GM23248 (cell line): ENCODE measurements at regions not wholly inside any gene's neighbourhood (a gene's known extent, or its start where the extent isn't known, plus 50 kb on each side); places are given as distances from the start of the nearest gene placed in this dataset.

Experiments used
- DNase-seq: peaks from one replicate; pipeline ENCODE4 v3.0.0-alpha.2; 2015
- H2AFZ ChIP-seq: fragments of 200-600 bp; sonication (generic); 2 replicates; pipeline ENCODE4 v1.6.1; 2016; ENCODE audit warnings: antibody characterized with exemption
- H3F3A ChIP-seq: fragments of 200-600 bp; sonication (generic); 2 replicates; pipeline ENCODE4 v1.6.1; 2016; ENCODE audit warnings: mild to moderate bottlenecking, antibody characterized with exemption, mixed run types; ENCODE audit not compliant: insufficient read depth
- H3K27ac ChIP-seq: fragments of 200-600 bp; sonication (generic); 2 replicates; pipeline ENCODE4 v1.5.1; 2016; ENCODE audit warnings: mild to moderate bottlenecking
- H3K27me3 ChIP-seq: fragments of 200-600 bp; sonication (generic); replicated peaks from 2 replicates; pipeline ENCODE4 v1.6.1; 2016; ENCODE audit warnings: mild to moderate bottlenecking; ENCODE audit not compliant: insufficient read depth
- H3K36me3 ChIP-seq: fragments of 200-600 bp; sonication (generic); 2 replicates; pipeline ENCODE4 v1.6.1; 2016; ENCODE audit warnings: low read depth, mild to moderate bottlenecking
- H3K4me1 ChIP-seq: fragments of 200-600 bp; sonication (generic); 2 replicates; pipeline ENCODE4 v1.6.1; 2016; ENCODE audit warnings: mild to moderate bottlenecking; ENCODE audit not compliant: insufficient read depth
- H3K4me2 ChIP-seq: fragments of 200-600 bp; sonication (generic); one replicate; pipeline ENCODE4 v1.6.1; 2016; ENCODE audit warnings: mild to moderate bottlenecking; ENCODE audit not compliant: unreplicated experiment
- H3K4me3 ChIP-seq: fragments of 200-600 bp; sonication (generic); 2 replicates; pipeline ENCODE4 v1.5.1; 2016; ENCODE audit warnings: mild to moderate bottlenecking
- H3K79me2 ChIP-seq: fragments of 200-600 bp; sonication (generic); 2 replicates; pipeline ENCODE4 v1.6.1; 2016; ENCODE audit warnings: mild to moderate bottlenecking; ENCODE audit not compliant: insufficient read depth
- H3K9ac ChIP-seq: fragments of 200-600 bp; sonication (generic); 2 replicates; pipeline ENCODE4 v1.6.1; 2016; ENCODE audit warnings: mild to moderate bottlenecking
- H3K9me2 ChIP-seq: fragments of 200-600 bp; sonication (generic); 2 replicates; pipeline ENCODE4 v1.6.1; 2016; ENCODE audit warnings: mixed run types, mild to moderate bottlenecking, moderate library complexity; ENCODE audit not compliant: insufficient read depth
- H3K9me3 ChIP-seq: fragments of 200-600 bp; sonication (generic); one replicate; pipeline ENCODE4 v1.6.1; 2017; ENCODE audit warnings: low read depth
- H4K20me1 ChIP-seq: fragments of 200-600 bp; sonication (generic); 2 replicates; pipeline ENCODE4 v1.6.0; 2016; ENCODE audit not compliant: insufficient read depth
- EZH2 ChIP-seq: fragments of 200-600 bp; sonication (generic); IDR thresholded peaks from 2 replicates; pipeline ENCODE4 v1.6.1; 2018; ENCODE audit warnings: antibody characterized with exemption, mild to moderate bottlenecking; ENCODE audit not compliant: insufficient read depth, poor library complexity, severe bottlenecking
- EZH2phosphoT487 ChIP-seq: fragments of 200-600 bp; sonication (generic); IDR thresholded peaks from 2 replicates; pipeline ENCODE4 v1.6.1; 2018; ENCODE audit warnings: antibody characterized with exemption, moderate library complexity, mild to moderate bottlenecking, low read depth; ENCODE audit not compliant: insufficient read depth
- WGBS, 2 experiments: methylation state at CpG; one replicate each; pipeline ENCODE4 v1.1.6; 2015 to 2017; ENCODE audit warnings: low lambda C conversion rate in 2 of 2, low coverage in 1 of 2; ENCODE audit errors: missing lambda C conversion rate in 2 of 2; 5-methylcytosine and 5-hydroxymethylcytosine counted together
- in situ Hi-C: fragments of 300-500 bp; cut with MboI; formaldehyde crosslinking; loops from 2 replicates; pipeline ENCODE4 v1.15.0; 2020

- Histone ChIP-seq H3K27ac (no peak overlapping the region), H3K36me3 (no peaks in the 10 kb centered on the region), H3K9ac (no peak overlapping the region), H2AFZ (no peak overlapping the region), H3K9me2 (no peaks in the 10 kb centered on the region), H3K9me3 (no peaks in the 10 kb centered on the region), H3K27me3 (no peaks in the 10 kb centered on the region), H3K79me2 (no peaks in the 10 kb centered on the region), H3K4me2 (no peak overlapping the region), H3K4me1 (no peaks in the 10 kb centered on the region), H3K4me3 (no peak overlapping the region), H3F3A (no peaks in the 10 kb centered on the region), H4K20me1 (no peaks in the 10 kb centered on the region)
- TF ChIP-seq EZH2phosphoT487 (no peak), EZH2 (no peak)
- in situ Hi-C loops: no loop called here
- WGBS, 2 experiments: 88 to 89% methylated on average over 5 of the region's 5 CpGs
- DNase-seq: no peak
Observed at GRCh38 chr6:104669483-104669882, 190.2 kb downstream of the HACE1 start.

GRCh38 chr6:104656235-104656634 is 203.5 kb downstream of the HACE1 start:
- Histone ChIP-seq H3K4me3 (no peak overlapping the region), H3K27ac (no peak overlapping the region), H3K27me3 (no peaks in the 10 kb centered on the region), H2AFZ (no peak overlapping the region), H3K9ac (no peak overlapping the region), H3K79me2 (no peaks in the 10 kb centered on the region), H4K20me1 (no peaks in the 10 kb centered on the region), H3K9me2 (no peaks in the 10 kb centered on the region), H3F3A (no peaks in the 10 kb centered on the region), H3K4me1 (no peaks in the 10 kb centered on the region), H3K9me3 (no peaks in the 10 kb centered on the region), H3K4me2 (no peak overlapping the region), H3K36me3 (no peaks in the 10 kb centered on the region)
- 75 to 79% methylated on average over 2 of the region's 2 CpGs for WGBS, 2 experiments
- in situ Hi-C loops: no loop called here
- no peak for DNase-seq
- TF ChIP-seq EZH2phosphoT487 (no peak), EZH2 (no peak)

GRCh38 chr6:104653781-104654180 is 205.9 kb downstream of the HACE1 start:
- Histone ChIP-seq H4K20me1 (no peaks in the 10 kb centered on the region), H3K9me2 (no peaks in the 10 kb centered on the region), H3K4me2 (no peak overlapping the region), H3K4me1 (no peaks in the 10 kb centered on the region), H3K27me3 (no peaks in the 10 kb centered on the region), H3F3A (no peaks in the 10 kb centered on the region), H3K9ac (no peak overlapping the region), H3K36me3 (no peaks in the 10 kb centered on the region), H3K79me2 (no peaks in the 10 kb centered on the region), H2AFZ (no peak overlapping the region), H3K27ac (no peak overlapping the region), H3K9me3 (no peaks in the 10 kb centered on the region), H3K4me3 (no peak overlapping the region)
- TF ChIP-seq EZH2 (no peak), EZH2phosphoT487 (no peak)
- WGBS, 2 experiments: 35 to 40% methylated on average over 3 of the region's 3 CpGs
- in situ Hi-C loops: no loop called here
- DNase-seq: no peak

- no peak overlapping the region for H3K4me2 ChIP-seq
- no peak overlapping the region for H3K27ac ChIP-seq
- H3K9ac ChIP-seq: no peak overlapping the region
- H3K36me3 ChIP-seq: no peaks in the 10 kb centered on the region
- H3K4me1 ChIP-seq: no peaks in the 10 kb centered on the region
- WGBS, 2 experiments: 46 to 50% methylated on average over 1 of the region's 1 CpG
- H3K27me3 ChIP-seq: no peaks in the 10 kb centered on the region
- no peaks in the 10 kb centered on the region for H3K9me2 ChIP-seq
- H4K20me1 ChIP-seq: no peaks in the 10 kb centered on the region
- no peaks in the 10 kb centered on the region for H3K79me2 ChIP-seq
- H3F3A ChIP-seq: no peaks in the 10 kb centered on the region
- TF ChIP-seq EZH2 (no peak), EZH2phosphoT487 (no peak)
- H3K4me3 ChIP-seq: no peak overlapping the region
- no peaks in the 10 kb centered on the region for H3K9me3 ChIP-seq
- in situ Hi-C loops: no loop called here
- no peak for DNase-seq
- no peak overlapping the region for H2AFZ ChIP-seq
Observed at GRCh38 chr6:104648347-104648746, 211.4 kb downstream of the HACE1 start.

GRCh38 chr6:104644848-104645247 is 214.9 kb downstream of the HACE1 start:
- Histone ChIP-seq H3K9me2 (no peaks in the 10 kb centered on the region), H2AFZ (no peak overlapping the region), H3K27me3 (no peaks in the 10 kb centered on the region), H3K9me3 (no peaks in the 10 kb centered on the region), H3K27ac (no peak overlapping the region), H3K9ac (no peak overlapping the region), H3K4me1 (no peaks in the 10 kb centered on the region), H3K79me2 (no peaks in the 10 kb centered on the region), H3K4me2 (no peak overlapping the region), H4K20me1 (no peaks in the 10 kb centered on the region), H3K36me3 (no peaks in the 10 kb centered on the region), H3K4me3 (no peak overlapping the region), H3F3A (no peaks in the 10 kb centered on the region)
- WGBS, 2 experiments: 38 to 47% methylated on average over 1 of the region's 1 CpG
- no peak for TF ChIP-seq EZH2phosphoT487
- no peak for TF ChIP-seq EZH2
- no peak for DNase-seq
- in situ Hi-C loops: no loop called here
